Esophagus squamous epithelium (tissue), 5 donors: ENCODE measurements at regions not wholly inside any gene's neighbourhood (a gene's known extent, or its start where the extent isn't known, plus 50 kb on each side); places are given as distances from the start of the nearest gene placed in this dataset.

Source experiments
- DNase-seq: peaks from one replicate; lab custom pipeline; 2025; lab: John Stamatoyannopoulos, UW
- H3K27ac ChIP-seq, 4 donors: fragments of 200-600 bp; sonication (generic); one replicate each; pipeline ENCODE4 v1.5.1; 2016 to 2019; ENCODE audit warnings: mild to moderate bottlenecking in 1 of 4
- H3K27me3 ChIP-seq, 4 donors: fragments of 200-600 bp; sonication (generic); 1 replicate in 3 of 4; 2 replicates in 1 of 4; pipeline versions ENCODE4 v1.5.1 to v1.6.0; 2017 to 2021; ENCODE audit warnings: antibody characterized with exemption in 1 of 4
- H3K36me3 ChIP-seq, 3 donors: fragments of 200-600 bp; sonication (generic); one replicate each; pipeline ENCODE4 v1.5.1; 2016 to 2019
- H3K4me1 ChIP-seq, 3 donors: fragments of 200-600 bp; sonication (generic); one replicate each; pipeline ENCODE4 v1.5.1; 2017 to 2019
- H3K4me3 ChIP-seq, 4 donors: fragments of 200-600 bp; sonication (generic); 1 replicate in 3 of 4; 2 replicates in 1 of 4; pipeline ENCODE4 v1.5.1; 2016 to 2019; ENCODE audit warnings: mild to moderate bottlenecking in 2 of 4, moderate library complexity in 1 of 4
- H3K9me3 ChIP-seq, 3 donors: fragments of 200-600 bp; sonication (generic); one replicate each; pipeline ENCODE4 v1.5.1; 2016 to 2019
- CTCF ChIP-seq, 6 experiments: fragments of 450-650 bp in 4 of 6; fragments of 200-600 bp in 2 of 6; sonication (generic) in 2 of 6; IDR thresholded peaks; one replicate each; pipeline ENCODE4 v1.5.1; 2016 to 2019; ENCODE audit warnings: antibody characterized with exemption in 6 of 6, mild to moderate bottlenecking in 4 of 6, moderate library complexity in 4 of 6
- POLR2A ChIP-seq, 4 donors: fragments of 450-650 bp; IDR thresholded peaks; one replicate each; pipeline ENCODE4 v1.6.1; 2017; ENCODE audit warnings: antibody characterized with exemption in 4 of 4, mild to moderate bottlenecking in 4 of 4, moderate library complexity in 3 of 4
- WGBS, 2 donors: methylation state at CpG; one replicate each; pipeline ENCODE4 v1.1.5; 2018; 5-methylcytosine and 5-hydroxymethylcytosine counted together
- intact Hi-C: fragments of 100-400 bp; cut with DNase I; formaldehyde crosslinking; loops from one replicate; pipeline ENCODE4 v1.15.0; 2022
- donor health status: DM: yes; HTN: yes; CAD: no.

- H3K9me3 ChIP-seq, result no peaks in the 10 kb centered on the region
- WGBS, 2 donors, result 0% methylated on average over 1 of the region's 1 CpG
- peaks cover 0 to 3% (median 0%) of the 10 kb centered on the region in 4 donors for H3K27me3 ChIP-seq
- H3K27ac ChIP-seq, result no peak overlapping the region
- H3K36me3 ChIP-seq, result no peaks in the 10 kb centered on the region
- no peak for DNase-seq
- intact Hi-C loops, result no loop called here
- peaks cover 5 to 20% (median 10%) of the 10 kb centered on the region in 3 donors for H3K4me1 ChIP-seq
- TF ChIP-seq POLR2A (IDR thresholded peaks at IDR 0.05), result no peak
- no peak overlapping the region for H3K4me3 ChIP-seq
Measured at GRCh38 chr6:14635195-14635594, 517.6 kb downstream of the CD83 start.

GRCh38 chr6:14635934-14636591 is 518.5 kb downstream of the CD83 start:
- Histone ChIP-seq H3K27ac (no peak overlapping the region), H3K4me3 (no peak overlapping the region), H3K27me3 (peaks cover 0 to 3% (median 0%) of the 10 kb centered on the region in 4 donors), H3K4me1 (peaks cover 5 to 20% (median 10%) of the 10 kb centered on the region in 3 donors), H3K36me3 (no peaks in the 10 kb centered on the region), H3K9me3 (no peaks in the 10 kb centered on the region)
- DNase-seq, result no peak
- WGBS, 2 donors, result 68 to 84% methylated on average over 5 to 6 of the region's 6 CpGs
- intact Hi-C loops, result no loop called here
- TF ChIP-seq POLR2A (IDR thresholded peaks at IDR 0.05), result no peak
- TF ChIP-seq CTCF (IDR thresholded peaks at IDR 0.05), result no peak

- Histone ChIP-seq H3K9me3 (no peaks in the 10 kb centered on the region), H3K4me1 (peaks cover 5 to 20% (median 10%) of the 10 kb centered on the region in 3 donors), H3K27ac (peak overlapping the region in 1 of 4 donors; percentile 42), H3K4me3 (no peak overlapping the region), H3K27me3 (no peaks in the 10 kb centered on the region), H3K36me3 (no peaks in the 10 kb centered on the region)
- intact Hi-C loops, result no loop called here
- no peak for TF ChIP-seq POLR2A (IDR thresholded peaks at IDR 0.05)
- no peak for TF ChIP-seq CTCF (IDR thresholded peaks at IDR 0.05)
- DNase-seq, result no peak
- 35 to 38% methylated on average over 4 of the region's 4 CpGs for WGBS, 2 donors
Measured at GRCh38 chr6:14638435-14638905, 520.9 kb downstream of the CD83 start.

- H3K4me1 ChIP-seq, result peaks cover 5 to 20% (median 10%) of the 10 kb centered on the region in 3 donors
- no peaks in the 10 kb centered on the region for H3K36me3 ChIP-seq
- H3K27ac ChIP-seq, result peak overlapping the region in 2 of 4 donors; percentile 42 to 57
- DNase-seq, result no peak
- WGBS, 2 donors, result 10 to 11% methylated on average over 10 to 13 of the region's 13 CpGs
- peak overlapping the region in 3 of 4 donors; percentile 16 to 43 (median 19) for H3K4me3 ChIP-seq
- intact Hi-C loops, result no loop called here
- no peaks in the 10 kb centered on the region for H3K27me3 ChIP-seq
- no peaks in the 10 kb centered on the region for H3K9me3 ChIP-seq
- no peak for TF ChIP-seq POLR2A (IDR thresholded peaks at IDR 0.05)
- peak in 2 of 6 experiments; percentile 19 to 29 for TF ChIP-seq CTCF (IDR thresholded peaks at IDR 0.05)
Measured at GRCh38 chr6:14638906-14639761, 521.6 kb downstream of the CD83 start.

- no peak overlapping the region for H3K27ac ChIP-seq
- H3K9me3 ChIP-seq, result no peaks in the 10 kb centered on the region
- intact Hi-C loops, result no loop called here
- H3K4me1 ChIP-seq, result peaks cover 5 to 20% (median 10%) of the 10 kb centered on the region in 3 donors
- no peaks in the 10 kb centered on the region for H3K36me3 ChIP-seq
- no peaks in the 10 kb centered on the region for H3K27me3 ChIP-seq
- no peak overlapping the region for H3K4me3 ChIP-seq
- DNase-seq, result no peak
- TF ChIP-seq POLR2A (IDR thresholded peaks at IDR 0.05), result no peak
- no peak for TF ChIP-seq CTCF (IDR thresholded peaks at IDR 0.05)
- WGBS, 2 donors, result 89 to 92% methylated on average over 10 to 12 of the region's 12 CpGs
Measured at GRCh38 chr6:14639983-14640599, 522.5 kb downstream of the CD83 start.
